ENCODE measurements at regions not wholly inside any gene's neighbourhood (a gene's known extent, or its start where the extent isn't known, plus 50 kb on each side); places are given as distances from the start of the nearest gene placed in this dataset.

DNA sequence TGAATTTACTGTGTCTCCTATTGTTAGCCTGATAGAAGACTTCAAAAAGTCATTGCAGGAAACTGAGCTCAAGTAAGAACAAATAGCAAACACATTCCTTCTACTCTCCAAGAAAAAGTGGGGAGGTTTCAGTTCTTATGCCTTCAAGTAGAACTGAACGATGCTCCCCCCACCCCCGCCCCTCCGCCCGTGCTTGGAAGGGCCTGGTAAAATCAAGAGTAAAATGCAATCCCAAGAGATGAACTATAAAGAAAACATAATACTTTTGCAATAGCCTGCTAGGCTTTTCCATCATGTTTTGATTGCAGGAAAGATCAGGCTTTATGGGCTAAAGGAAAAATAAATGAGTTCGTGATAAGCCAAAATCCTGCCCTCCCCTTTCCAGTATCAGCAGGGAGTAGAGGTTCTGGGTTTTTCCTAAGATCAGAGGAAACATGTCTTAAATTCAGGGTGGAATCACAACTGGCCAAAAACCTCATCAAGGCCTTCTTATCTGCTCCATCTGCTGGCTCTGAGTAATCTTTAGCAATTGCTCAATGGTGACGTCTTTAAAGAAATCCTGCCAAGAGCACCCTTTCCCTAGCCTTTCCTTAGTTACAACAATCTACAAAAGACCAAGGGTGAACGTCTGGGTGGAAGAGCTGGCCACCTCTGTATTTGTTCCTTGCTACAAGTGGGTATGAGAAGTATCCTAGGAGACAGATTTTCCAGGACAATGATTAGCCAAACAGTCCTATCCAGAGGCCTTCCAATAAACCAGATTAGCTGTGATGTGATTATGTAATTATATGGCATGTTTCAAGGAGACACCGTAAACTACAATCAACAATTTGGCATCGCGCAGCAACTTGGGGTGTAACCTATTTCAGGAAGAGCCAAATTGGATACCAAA is 66.3 kb upstream of the FAM9C start:
- TF ChIP-seq ZFX (IDR thresholded peaks at IDR 0.05): no peak
- TF ChIP-seq, protein P1, sequence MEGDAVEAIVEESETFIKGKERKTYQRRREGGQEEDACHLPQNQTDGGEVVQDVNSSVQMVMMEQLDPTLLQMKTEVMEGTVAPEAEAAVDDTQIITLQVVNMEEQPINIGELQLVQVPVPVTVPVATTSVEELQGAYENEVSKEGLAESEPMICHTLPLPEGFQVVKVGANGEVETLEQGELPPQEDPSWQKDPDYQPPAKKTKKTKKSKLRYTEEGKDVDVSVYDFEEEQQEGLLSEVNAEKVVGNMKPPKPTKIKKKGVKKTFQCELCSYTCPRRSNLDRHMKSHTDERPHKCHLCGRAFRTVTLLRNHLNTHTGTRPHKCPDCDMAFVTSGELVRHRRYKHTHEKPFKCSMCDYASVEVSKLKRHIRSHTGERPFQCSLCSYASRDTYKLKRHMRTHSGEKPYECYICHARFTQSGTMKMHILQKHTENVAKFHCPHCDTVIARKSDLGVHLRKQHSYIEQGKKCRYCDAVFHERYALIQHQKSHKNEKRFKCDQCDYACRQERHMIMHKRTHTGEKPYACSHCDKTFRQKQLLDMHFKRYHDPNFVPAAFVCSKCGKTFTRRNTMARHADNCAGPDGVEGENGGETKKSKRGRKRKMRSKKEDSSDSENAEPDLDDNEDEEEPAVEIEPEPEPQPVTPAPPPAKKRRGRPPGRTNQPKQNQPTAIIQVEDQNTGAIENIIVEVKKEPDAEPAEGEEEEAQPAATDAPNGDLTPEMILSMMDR (conservative IDR thresholded peaks at IDR 0.05): no peak
- no peak overlapping the region for H3K27ac ChIP-seq

DNA sequence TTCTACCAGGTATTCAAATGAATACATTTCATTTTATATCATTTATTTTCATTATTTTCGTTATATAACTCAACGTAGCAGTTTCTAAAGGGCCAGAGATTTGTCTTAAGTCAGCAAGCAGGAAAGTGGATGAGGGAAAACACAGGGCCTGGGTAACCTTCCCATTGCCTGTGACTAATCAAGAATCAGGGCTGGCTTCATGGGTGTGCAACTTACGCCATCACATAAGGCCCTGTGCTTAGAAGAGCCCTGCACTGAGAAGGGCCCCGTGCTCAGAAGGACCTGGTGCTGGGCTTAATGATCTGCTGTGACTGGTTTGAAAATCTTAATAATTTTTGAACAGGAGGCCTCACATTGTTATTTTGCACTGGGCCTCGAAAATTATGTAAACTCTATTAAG is 65.4 kb upstream of the FAM9C start:
- TF ChIP-seq, protein P1 (conservative IDR thresholded peaks at IDR 0.05): no peak
- TF ChIP-seq ZFX (IDR thresholded peaks at IDR 0.05): no peak
- H3K27ac ChIP-seq: no peak overlapping the region

DNA sequence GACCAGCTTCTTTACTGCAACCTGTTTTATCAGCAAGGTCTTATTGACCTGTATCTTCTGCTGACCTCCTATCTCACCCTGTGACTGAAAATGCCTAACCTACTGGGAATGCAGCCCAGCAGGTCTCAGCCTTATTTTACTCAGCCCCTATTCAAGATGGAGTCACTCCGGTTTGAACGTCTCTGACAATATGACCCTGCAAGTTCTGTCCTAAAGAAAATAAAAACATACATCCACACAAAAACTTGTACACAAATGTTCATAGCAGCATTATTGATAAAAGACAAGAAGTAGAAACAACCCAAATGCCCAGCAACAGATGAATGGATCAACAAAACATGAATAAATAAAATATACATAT is 59.5 kb upstream of the FAM9C start:
- TF ChIP-seq, protein P1 (conservative IDR thresholded peaks at IDR 0.05): no peak
- no peak for TF ChIP-seq ZFX (IDR thresholded peaks at IDR 0.05)
- H3K27ac ChIP-seq: no peak overlapping the region

DNA sequence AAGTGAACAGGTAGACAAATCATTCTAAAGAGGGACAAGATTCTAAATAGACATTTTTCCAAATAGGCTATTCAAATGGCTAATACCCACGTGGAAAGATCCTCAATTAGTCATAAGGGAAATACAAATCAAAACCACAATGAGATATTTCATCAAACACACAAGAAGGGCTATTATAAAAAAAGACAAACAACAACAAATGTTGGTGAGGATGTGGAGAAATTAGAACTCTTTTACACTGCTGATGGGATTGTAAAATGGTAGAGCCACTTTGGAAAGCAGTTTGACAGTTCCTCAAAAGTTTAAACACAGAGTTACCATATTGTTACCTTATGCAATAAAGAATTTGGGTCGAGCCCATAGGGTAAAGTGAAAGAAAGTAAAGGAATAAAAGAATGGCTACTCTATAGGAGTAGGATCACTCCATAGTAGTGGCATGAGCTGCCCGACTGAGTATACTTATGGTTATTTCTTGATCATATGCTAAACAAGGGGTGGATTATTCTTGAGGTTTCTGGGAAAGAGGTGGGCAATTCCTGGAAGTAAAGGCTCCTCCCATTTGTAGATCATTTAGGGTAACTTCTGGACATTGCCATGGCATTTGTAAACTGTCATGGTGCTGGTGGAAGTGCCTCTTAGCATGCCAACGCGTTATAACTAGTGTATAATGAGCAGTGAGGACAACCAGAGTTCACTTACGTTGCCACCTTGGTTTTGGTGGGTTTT is 58.9 kb upstream of the FAM9C start:
- TF ChIP-seq, protein P1 (conservative IDR thresholded peaks at IDR 0.05): no peak
- TF ChIP-seq ZFX (IDR thresholded peaks at IDR 0.05): no peak
- H3K27ac ChIP-seq: no peak overlapping the region

DNA sequence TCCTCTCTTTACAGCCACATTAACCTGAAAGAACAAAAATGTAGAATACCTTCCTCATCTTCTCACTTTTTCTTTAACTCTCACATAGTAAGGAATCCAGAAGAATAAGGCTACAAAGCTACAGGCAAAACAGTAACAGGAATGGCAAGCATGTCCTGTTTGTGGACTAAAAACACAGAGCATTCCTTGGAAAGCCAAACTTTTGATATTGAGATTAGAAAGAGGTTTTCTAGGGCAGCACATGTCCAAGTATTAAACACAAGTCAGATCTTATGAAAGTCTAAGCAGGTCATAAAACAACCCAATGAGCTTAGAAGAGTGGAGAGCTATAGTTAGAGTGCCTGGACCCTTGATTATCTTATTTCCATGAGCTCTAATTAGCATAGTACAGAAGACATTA is 58.2 kb upstream of the FAM9C start:
- no peak overlapping the region for H3K27ac ChIP-seq
- TF ChIP-seq, protein P1 (conservative IDR thresholded peaks at IDR 0.05): no peak
- no peak for TF ChIP-seq ZFX (IDR thresholded peaks at IDR 0.05)

GRCh38 chrX:13101441-13102139 is 57.2 kb upstream of the FAM9C start:
- TF ChIP-seq, protein P1 (conservative IDR thresholded peaks at IDR 0.05): no peak
- no peak for TF ChIP-seq ZFX (IDR thresholded peaks at IDR 0.05)
- no peak overlapping the region for H3K27ac ChIP-seq

- H3K27ac ChIP-seq: no peak overlapping the region
- TF ChIP-seq, protein P1 (conservative IDR thresholded peaks at IDR 0.05): no peak
- TF ChIP-seq ZFX (IDR thresholded peaks at IDR 0.05): no peak
Measured at GRCh38 chrX:13099121-13099520, 54.7 kb upstream of the FAM9C start.
